ENCODE measurements at regions not wholly inside any gene's neighbourhood (a gene's known extent, or its start where the extent isn't known, plus 50 kb on each side); places are given as distances from the start of the nearest gene placed in this dataset.

DNA sequence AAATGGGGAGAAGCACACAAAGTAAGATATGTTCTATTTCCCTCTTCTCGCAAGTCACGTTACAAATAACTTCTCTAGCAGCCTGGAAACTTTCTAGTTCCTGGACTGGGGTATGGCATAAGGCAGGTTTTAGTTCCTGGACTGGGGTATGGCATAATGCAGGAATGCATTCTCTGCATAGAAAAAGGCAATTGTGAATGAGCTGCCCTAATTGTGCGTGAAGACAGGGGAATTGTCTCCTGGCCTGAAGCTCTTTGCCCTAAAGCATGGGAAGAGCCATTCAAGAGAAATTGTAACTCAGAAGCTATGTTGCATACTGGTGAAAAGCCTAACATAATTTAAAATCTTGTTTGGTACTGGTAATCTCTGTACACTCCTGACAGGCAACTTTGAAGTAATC, 54.3 kb upstream of the CBLB start:
- no peak overlapping the region for H3K9ac ChIP-seq (ENCODE audit: low read length)
- no peaks in the 10 kb centered on the region for H3K27me3 ChIP-seq (ENCODE audit: control insufficient read depth, insufficient read depth, low read length)
- H3K4me3 ChIP-seq (ENCODE audit: low read length), result no peak overlapping the region
- no peaks in the 10 kb centered on the region for H3K9me3 ChIP-seq (ENCODE audit: control insufficient read depth, low read length)
- H3K36me3 ChIP-seq (ENCODE audit: control insufficient read depth, insufficient read depth, low read length), result no peaks in the 10 kb centered on the region
- no peaks in the 10 kb centered on the region for H3K4me1 ChIP-seq (ENCODE audit: control insufficient read depth, insufficient read depth, low read length)

DNA sequence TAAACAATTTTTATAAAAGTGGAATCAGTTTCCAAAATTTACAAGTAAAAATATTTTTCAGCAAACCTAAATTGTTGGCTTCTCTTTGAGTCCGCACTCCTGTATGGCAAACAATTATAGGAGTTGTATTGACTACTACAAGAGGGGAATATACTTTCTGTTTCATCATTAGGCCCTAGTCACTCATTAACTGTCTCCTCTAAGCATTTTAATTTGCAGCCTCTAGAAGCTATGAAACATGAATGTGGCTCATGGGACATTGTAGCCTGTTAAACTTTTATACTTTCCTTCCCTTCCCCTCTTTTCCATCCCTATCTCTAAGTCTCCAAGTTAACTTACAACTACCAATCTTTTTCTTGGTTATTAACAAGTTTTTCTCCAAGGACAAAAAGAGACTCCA, 58.9 kb upstream of the CBLB start:
- Histone ChIP-seq H3K4me1 (ENCODE audit: control insufficient read depth, insufficient read depth, low read length) (no peaks in the 10 kb centered on the region), H3K9me3 (ENCODE audit: control insufficient read depth, low read length) (no peaks in the 10 kb centered on the region), H3K4me3 (ENCODE audit: low read length) (no peak overlapping the region), H3K27me3 (ENCODE audit: control insufficient read depth, insufficient read depth, low read length) (no peaks in the 10 kb centered on the region), H3K9ac (ENCODE audit: low read length) (no peak overlapping the region), H3K36me3 (ENCODE audit: control insufficient read depth, insufficient read depth, low read length) (no peaks in the 10 kb centered on the region)

DNA sequence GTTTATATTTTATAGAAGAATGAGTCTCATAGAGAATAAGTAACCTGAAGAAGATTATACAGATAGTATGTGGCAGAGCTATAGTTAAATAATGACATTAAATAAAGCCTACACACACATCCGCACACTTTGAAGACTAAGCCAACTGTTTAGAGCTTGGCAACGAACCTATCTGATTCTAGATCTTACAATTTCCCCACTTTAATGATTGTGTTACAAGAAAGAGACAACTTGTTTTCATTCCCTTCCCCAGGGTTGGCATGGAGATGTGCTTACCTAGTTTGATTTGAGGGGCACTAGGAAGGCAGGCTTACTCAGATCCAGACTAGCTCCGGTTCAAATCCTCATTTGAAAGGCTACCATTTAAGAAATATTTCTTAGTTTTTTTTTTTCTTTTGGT, 61.9 kb upstream of the CBLB start:
- no peaks in the 10 kb centered on the region for H3K27me3 ChIP-seq (ENCODE audit: control insufficient read depth, insufficient read depth, low read length)

GRCh38 chr3:105931500-105931899, 62.7 kb upstream of the CBLB start:
- Histone ChIP-seq H3K9ac (ENCODE audit: low read length) (no peak overlapping the region), H3K36me3 (ENCODE audit: control insufficient read depth, insufficient read depth, low read length) (no peaks in the 10 kb centered on the region), H3K4me3 (ENCODE audit: low read length) (no peak overlapping the region), H3K4me1 (ENCODE audit: control insufficient read depth, insufficient read depth, low read length) (no peaks in the 10 kb centered on the region), H3K27me3 (ENCODE audit: control insufficient read depth, insufficient read depth, low read length) (no peaks in the 10 kb centered on the region), H3K9me3 (ENCODE audit: control insufficient read depth, low read length) (no peaks in the 10 kb centered on the region)

More for the DNA sequence above, 61.9 kb upstream of the CBLB start:
- no peak overlapping the region for H3K4me3 ChIP-seq (ENCODE audit: low read length)
- H3K9ac ChIP-seq (ENCODE audit: low read length), result no peak overlapping the region
- H3K9me3 ChIP-seq (ENCODE audit: control insufficient read depth, low read length), result no peaks in the 10 kb centered on the region
- no peaks in the 10 kb centered on the region for H3K36me3 ChIP-seq (ENCODE audit: control insufficient read depth, insufficient read depth, low read length)
- no peaks in the 10 kb centered on the region for H3K4me1 ChIP-seq (ENCODE audit: control insufficient read depth, insufficient read depth, low read length)

DNA sequence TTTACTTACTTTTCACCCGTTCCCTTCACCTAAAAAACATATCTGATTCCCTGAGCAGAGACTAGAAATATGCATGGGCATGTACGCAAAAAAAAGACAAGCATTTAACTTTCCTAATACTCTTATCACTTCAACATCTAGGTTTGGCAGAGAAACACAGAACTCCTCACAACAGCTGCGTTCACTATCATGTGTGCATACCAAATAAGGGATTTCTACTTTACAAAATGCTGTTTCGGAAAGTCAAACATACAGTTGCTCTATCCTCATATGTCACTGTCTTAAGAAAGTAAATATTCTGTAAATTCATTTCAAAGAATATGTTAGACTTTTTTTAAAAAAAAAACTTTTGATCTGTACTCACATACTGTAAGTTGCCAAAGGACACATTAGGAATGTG, 65.1 kb upstream of the CBLB start:
- no peak overlapping the region for H3K4me3 ChIP-seq (ENCODE audit: low read length)
- no peaks in the 10 kb centered on the region for H3K27me3 ChIP-seq (ENCODE audit: control insufficient read depth, insufficient read depth, low read length)
- H3K9me3 ChIP-seq (ENCODE audit: control insufficient read depth, low read length), result no peaks in the 10 kb centered on the region
- no peak overlapping the region for H3K9ac ChIP-seq (ENCODE audit: low read length)
- H3K36me3 ChIP-seq (ENCODE audit: control insufficient read depth, insufficient read depth, low read length), result no peaks in the 10 kb centered on the region
- H3K4me1 ChIP-seq (ENCODE audit: control insufficient read depth, insufficient read depth, low read length), result no peaks in the 10 kb centered on the region

DNA sequence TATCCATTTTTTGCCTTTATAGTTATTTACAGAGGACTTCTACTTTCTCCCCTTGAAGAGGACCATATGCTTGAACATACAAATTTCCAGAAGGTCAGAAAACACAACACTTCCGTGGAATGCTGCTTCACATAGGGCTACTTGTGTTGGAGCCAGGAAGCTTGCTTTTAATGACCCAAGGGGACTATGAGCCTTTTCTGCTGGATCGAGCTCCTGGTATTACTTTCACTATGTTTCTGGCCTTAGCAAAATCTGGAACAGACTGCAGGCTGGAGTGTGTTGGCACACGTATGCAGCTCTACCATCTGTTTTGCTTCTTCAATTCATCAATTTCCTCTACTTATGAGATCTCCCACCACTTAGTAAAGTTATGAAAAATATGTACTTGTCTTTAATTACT, 69.3 kb upstream of the CBLB start:
- H3K9me3 ChIP-seq (ENCODE audit: control insufficient read depth, low read length), result no peaks in the 10 kb centered on the region
- no peaks in the 10 kb centered on the region for H3K27me3 ChIP-seq (ENCODE audit: control insufficient read depth, insufficient read depth, low read length)
- no peaks in the 10 kb centered on the region for H3K4me1 ChIP-seq (ENCODE audit: control insufficient read depth, insufficient read depth, low read length)
- H3K4me3 ChIP-seq (ENCODE audit: low read length), result no peak overlapping the region
- no peak overlapping the region for H3K9ac ChIP-seq (ENCODE audit: low read length)
- no peaks in the 10 kb centered on the region for H3K36me3 ChIP-seq (ENCODE audit: control insufficient read depth, insufficient read depth, low read length)

DNA sequence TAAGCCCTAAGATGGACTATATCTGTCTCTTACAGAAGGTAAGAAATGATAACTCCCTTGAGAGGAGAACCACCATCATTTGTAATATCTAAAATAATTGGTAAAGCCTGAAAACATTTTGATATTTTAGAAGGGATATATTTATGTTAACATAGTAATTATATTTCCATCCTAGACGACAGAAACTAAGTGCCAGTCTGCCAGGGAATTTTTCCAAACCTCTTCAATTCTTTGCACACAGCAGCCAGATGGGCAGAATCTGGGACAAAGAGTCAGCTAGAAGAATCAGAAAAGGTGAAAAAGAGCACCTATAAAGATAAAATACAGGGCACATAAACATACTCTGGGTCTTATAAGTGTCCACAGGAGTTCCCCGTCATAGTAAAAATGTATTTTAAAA, 70.0 kb upstream of the CBLB start:
- H3K4me1 ChIP-seq (ENCODE audit: control insufficient read depth, insufficient read depth, low read length), result no peaks in the 10 kb centered on the region
- no peaks in the 10 kb centered on the region for H3K36me3 ChIP-seq (ENCODE audit: control insufficient read depth, insufficient read depth, low read length)
- no peak overlapping the region for H3K9ac ChIP-seq (ENCODE audit: low read length)
- H3K9me3 ChIP-seq (ENCODE audit: control insufficient read depth, low read length), result no peaks in the 10 kb centered on the region
- no peaks in the 10 kb centered on the region for H3K27me3 ChIP-seq (ENCODE audit: control insufficient read depth, insufficient read depth, low read length)
- H3K4me3 ChIP-seq (ENCODE audit: low read length), result no peak overlapping the region

DNA sequence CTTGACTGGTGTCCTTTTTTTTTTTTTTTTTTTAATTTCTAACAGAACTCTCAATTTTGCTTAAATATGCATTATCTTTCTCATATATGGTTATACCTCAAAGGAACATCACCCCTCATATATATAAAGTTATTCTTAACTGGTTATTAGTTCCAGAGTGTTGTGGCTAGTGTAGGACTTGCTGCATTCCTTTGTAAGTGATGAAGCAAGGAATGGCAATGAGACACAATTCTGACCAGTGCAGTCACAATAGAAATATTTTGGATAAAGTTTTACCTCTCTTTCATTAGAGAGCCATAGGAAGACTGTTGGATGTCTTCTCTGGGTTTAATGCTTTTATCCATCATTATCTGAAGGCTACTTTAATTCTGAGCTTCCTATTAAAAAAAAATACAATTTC, 75.5 kb upstream of the CBLB start:
- Histone ChIP-seq H3K4me3 (ENCODE audit: low read length) (no peak overlapping the region), H3K9me3 (ENCODE audit: control insufficient read depth, low read length) (no peaks in the 10 kb centered on the region), H3K9ac (ENCODE audit: low read length) (no peak overlapping the region), H3K36me3 (ENCODE audit: control insufficient read depth, insufficient read depth, low read length) (no peaks in the 10 kb centered on the region), H3K27me3 (ENCODE audit: control insufficient read depth, insufficient read depth, low read length) (no peaks in the 10 kb centered on the region), H3K4me1 (ENCODE audit: control insufficient read depth, insufficient read depth, low read length) (no peaks in the 10 kb centered on the region)

DNA sequence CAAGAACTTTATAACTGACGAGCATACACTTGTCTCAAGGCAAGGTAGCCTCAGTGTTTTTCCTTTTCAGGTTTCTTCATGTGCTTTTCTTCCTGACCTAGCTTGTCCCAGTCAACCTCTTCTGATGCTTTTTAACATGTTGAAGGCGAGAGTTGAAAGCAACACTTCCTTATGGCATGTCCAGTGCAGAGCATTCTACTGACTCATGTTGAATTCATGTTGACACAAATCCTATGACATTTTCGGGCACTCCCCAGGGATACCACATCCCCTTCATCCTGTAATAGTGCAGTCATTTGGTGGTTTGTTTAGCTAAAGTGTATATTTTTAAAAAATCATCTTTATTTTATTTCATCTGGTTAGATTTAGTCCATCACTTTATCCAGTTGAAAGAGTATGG, 75.9 kb upstream of the CBLB start:
- H3K4me3 ChIP-seq (ENCODE audit: low read length), result no peak overlapping the region
- no peak overlapping the region for H3K9ac ChIP-seq (ENCODE audit: low read length)
- no peaks in the 10 kb centered on the region for H3K36me3 ChIP-seq (ENCODE audit: control insufficient read depth, insufficient read depth, low read length)
- no peaks in the 10 kb centered on the region for H3K4me1 ChIP-seq (ENCODE audit: control insufficient read depth, insufficient read depth, low read length)
- no peaks in the 10 kb centered on the region for H3K27me3 ChIP-seq (ENCODE audit: control insufficient read depth, insufficient read depth, low read length)
- no peaks in the 10 kb centered on the region for H3K9me3 ChIP-seq (ENCODE audit: control insufficient read depth, low read length)

DNA sequence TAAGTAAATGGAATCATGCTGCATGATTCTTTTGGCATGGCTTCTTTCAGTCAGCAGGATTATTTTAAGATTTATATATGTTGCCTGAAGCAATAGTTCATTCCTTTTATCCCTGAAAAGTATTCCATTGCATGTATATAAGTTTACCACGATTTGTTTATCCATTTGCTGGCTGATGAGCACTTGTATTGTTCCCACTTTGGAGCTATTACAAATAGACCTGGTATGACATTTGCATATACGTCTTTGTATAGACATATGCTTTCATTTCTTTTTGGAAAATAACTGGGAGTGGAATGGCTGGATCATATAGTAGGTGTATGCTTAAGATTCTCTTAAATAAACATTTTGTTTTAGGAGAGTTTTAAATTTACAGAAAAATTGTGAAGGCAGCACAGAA, 79.3 kb upstream of the CBLB start:
- no peaks in the 10 kb centered on the region for H3K36me3 ChIP-seq (ENCODE audit: control insufficient read depth, insufficient read depth, low read length)
- no peaks in the 10 kb centered on the region for H3K4me1 ChIP-seq (ENCODE audit: control insufficient read depth, insufficient read depth, low read length)
- H3K9me3 ChIP-seq (ENCODE audit: control insufficient read depth, low read length), result no peaks in the 10 kb centered on the region
- no peak overlapping the region for H3K4me3 ChIP-seq (ENCODE audit: low read length)
- no peaks in the 10 kb centered on the region for H3K27me3 ChIP-seq (ENCODE audit: control insufficient read depth, insufficient read depth, low read length)
- no peak overlapping the region for H3K9ac ChIP-seq (ENCODE audit: low read length)

- no peak overlapping the region for H3K4me3 ChIP-seq (ENCODE audit: low read length)
- no peaks in the 10 kb centered on the region for H3K36me3 ChIP-seq (ENCODE audit: control insufficient read depth, insufficient read depth, low read length)
- no peaks in the 10 kb centered on the region for H3K27me3 ChIP-seq (ENCODE audit: control insufficient read depth, insufficient read depth, low read length)
- H3K4me1 ChIP-seq (ENCODE audit: control insufficient read depth, insufficient read depth, low read length), result no peaks in the 10 kb centered on the region
- no peak overlapping the region for H3K9ac ChIP-seq (ENCODE audit: low read length)
- H3K9me3 ChIP-seq (ENCODE audit: control insufficient read depth, low read length), result no peaks in the 10 kb centered on the region
These were observed 82.2 kb upstream of the CBLB start for GRCh38 chr3:105950881-105951600.

DNA sequence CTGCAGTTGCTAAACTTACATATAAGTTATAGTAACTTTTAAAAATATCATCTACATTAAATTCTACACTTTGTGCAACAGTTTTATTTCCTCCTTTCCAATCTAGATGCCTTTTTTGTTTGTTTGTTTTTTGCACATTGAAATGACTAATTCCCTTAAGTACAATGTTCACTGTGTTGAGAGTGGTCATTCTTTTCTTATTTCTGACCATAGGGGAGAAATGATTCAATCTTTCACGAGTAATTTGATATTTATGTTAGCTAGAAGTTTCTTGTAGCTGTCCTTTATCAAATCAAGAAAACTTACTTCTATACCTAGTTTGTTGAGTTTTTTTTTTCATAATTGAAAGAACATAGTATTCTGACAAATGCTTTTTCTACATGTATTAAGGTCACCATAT, 85.0 kb upstream of the CBLB start:
- Histone ChIP-seq H3K27me3 (ENCODE audit: control insufficient read depth, insufficient read depth, low read length) (no peaks in the 10 kb centered on the region), H3K4me1 (ENCODE audit: control insufficient read depth, insufficient read depth, low read length) (no peaks in the 10 kb centered on the region), H3K36me3 (ENCODE audit: control insufficient read depth, insufficient read depth, low read length) (no peaks in the 10 kb centered on the region), H3K9me3 (ENCODE audit: control insufficient read depth, low read length) (no peaks in the 10 kb centered on the region), H3K4me3 (ENCODE audit: low read length) (no peak overlapping the region), H3K9ac (ENCODE audit: low read length) (no peak overlapping the region)

- no peak overlapping the region for H3K4me3 ChIP-seq (ENCODE audit: low read length)
- H3K4me1 ChIP-seq (ENCODE audit: control insufficient read depth, insufficient read depth, low read length), result no peaks in the 10 kb centered on the region
- no peaks in the 10 kb centered on the region for H3K9me3 ChIP-seq (ENCODE audit: control insufficient read depth, low read length)
- no peaks in the 10 kb centered on the region for H3K27me3 ChIP-seq (ENCODE audit: control insufficient read depth, insufficient read depth, low read length)
- no peaks in the 10 kb centered on the region for H3K36me3 ChIP-seq (ENCODE audit: control insufficient read depth, insufficient read depth, low read length)
- H3K9ac ChIP-seq (ENCODE audit: low read length), result no peak overlapping the region
These were observed 87.5 kb upstream of the CBLB start for GRCh38 chr3:105956306-105956705.

Measured in mucosa of stomach (tissue), 1 donor.